K562 (cell line): ENCODE measurements at regions not wholly inside any gene's neighbourhood (a gene's known extent, or its start where the extent isn't known, plus 50 kb on each side); places are given as distances from the start of the nearest gene placed in this dataset.

Source experiments
- BHLHE40 ChIP-seq: IDR thresholded peaks from 2 replicates; pipeline ENCODE4 v1.6.1; 2011; ENCODE audit warnings: low read length, improper control_type of control experiment
- CBX2 ChIP-seq: fragments of 200-600 bp; sonication (generic); IDR thresholded peaks from one replicate; pipeline ENCODE4 v1.6.1; 2012; ENCODE audit warnings: mild to moderate bottlenecking, low read length, inconsistent platforms; ENCODE audit not compliant: insufficient read depth, poor library complexity, severe bottlenecking
- CTCF ChIP-seq, 3 experiments: IDR thresholded peaks in 2 of 3; conservative IDR thresholded peaks in 1 of 3; 2 replicates each; pipeline ENCODE4 v1.5.1; 2011 to 2012; ENCODE audit warnings: low read length in 3 of 3, mild to moderate bottlenecking in 3 of 3, control low read depth in 2 of 3, improper control_type of control experiment in 1 of 3, inconsistent platforms in 1 of 3, low read depth in 1 of 3, mixed read lengths in 1 of 3, moderate library complexity in 1 of 3; ENCODE audit not compliant: insufficient read depth in 2 of 3
- EWSR1 ChIP-seq: fragments of 450-650 bp; IDR thresholded peaks from 2 replicates; pipeline ENCODE4 v1.6.1; 2018; ENCODE audit warnings: borderline replicate concordance, mild to moderate bottlenecking, low read depth, moderate library complexity; ENCODE audit not compliant: partially characterized antibody
- MYBL2 ChIP-seq, 2 experiments: fragments of 450-650 bp in 1 of 2; sonication (generic) in 1 of 2; formaldehyde crosslinking in 1 of 2; IDR thresholded peaks; 2 replicates each; pipeline versions ENCODE4 v1.6.1 to v1.8.1; 2017 to 2022; ENCODE audit warnings: borderline replicate concordance in 1 of 2, inconsistent platforms in 1 of 2, low read depth in 1 of 2, mild to moderate bottlenecking in 1 of 2, missing genetic modification reagents in 1 of 2, moderate library complexity in 1 of 2
- POLR2A ChIP-seq: fragments of 450-650 bp; conservative IDR thresholded peaks from 2 replicates; pipeline ENCODE4 v1.6.1; 2016
- RFX1 ChIP-seq: fragments of 450-650 bp; IDR thresholded peaks from 2 replicates; pipeline ENCODE4 v1.6.1; 2016; ENCODE audit warnings: mild to moderate bottlenecking, moderate library complexity
- TAF1 ChIP-seq: IDR thresholded peaks from 2 replicates; pipeline ENCODE4 v1.6.1; 2011; ENCODE audit warnings: mild to moderate bottlenecking, low read length, moderate library complexity; ENCODE audit not compliant: insufficient read depth, control insufficient read depth, severe bottlenecking; ENCODE audit errors: extremely low read depth
- THRA ChIP-seq: fragments of 450-650 bp; IDR thresholded peaks from 2 replicates; pipeline ENCODE4 v1.6.1; 2017; ENCODE audit warnings: mild to moderate bottlenecking, moderate library complexity
- UBTF ChIP-seq, 2 experiments: IDR thresholded peaks; 2 replicates each; pipeline ENCODE4 v1.6.1; 2012; ENCODE audit warnings: improper control_type of control experiment in 2 of 2, low read depth in 2 of 2, low read length in 2 of 2, borderline replicate concordance in 1 of 2
- YY1 ChIP-seq, 3 experiments: IDR thresholded peaks; 2 replicates each; pipeline ENCODE4 v1.6.1; 2011; ENCODE audit warnings: low read length in 2 of 3, mild to moderate bottlenecking in 2 of 3, moderate library complexity in 2 of 3, borderline replicate concordance in 1 of 3, control low read depth in 1 of 3, low read depth in 1 of 3; ENCODE audit not compliant: insufficient read depth in 3 of 3, insufficient replicate concordance in 2 of 3, control insufficient read depth in 1 of 3, insufficient read length in 1 of 3; ENCODE audit errors: extremely low read depth in 1 of 3
- ZNF140 ChIP-seq: fragments of 250-450 bp; sonication (Bioruptor Pico); IDR thresholded peaks from 2 replicates; pipeline ENCODE4 v1.8.0; 2021; ENCODE audit warnings: moderate library complexity, mild to moderate bottlenecking, inconsistent platforms

DNA sequence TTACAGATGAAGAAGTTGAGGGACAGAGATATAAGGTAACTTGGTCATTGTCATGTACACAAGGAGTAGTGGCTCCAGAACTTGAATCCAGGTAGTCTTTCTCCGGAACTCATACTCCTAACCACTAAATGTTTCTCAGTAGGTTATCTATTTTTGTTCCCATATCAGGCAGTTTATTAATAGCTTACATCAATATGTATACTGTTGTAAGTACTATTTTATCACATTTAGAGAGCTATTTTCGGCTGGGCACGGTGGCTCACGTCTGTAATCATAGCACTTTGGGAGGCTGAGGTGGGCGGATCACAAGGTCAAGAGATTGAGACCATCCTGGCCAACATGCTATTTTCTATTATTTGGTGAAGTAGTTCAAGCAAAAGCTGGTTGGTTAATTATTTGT, 415.6 kb upstream of the FBXO33 start:
- TF ChIP-seq UBTF (IDR thresholded peaks at IDR 0.05; ENCODE audit: borderline replicate concordance in 1 of 2, low read depth in 2 of 2, low read length in 2 of 2) (no peak), POLR2A (no peak), EWSR1 (no peak), RFX1 (no peak), CTCF (IDR thresholded peaks at IDR 0.05 in 2 of 3, conservative IDR thresholded peaks at IDR 0.05 in 1 of 3; ENCODE audit: insufficient read depth in 2 of 3, low read depth in 1 of 3, low read length in 3 of 3) (no peak), YY1 (IDR thresholded peaks at IDR 0.05; ENCODE audit: borderline replicate concordance in 1 of 3, control insufficient read depth in 1 of 3, extremely low read depth in 1 of 3, insufficient read depth in 3 of 3, insufficient read length in 1 of 3, insufficient replicate concordance in 2 of 3, low read depth in 1 of 3, low read length in 2 of 3) (no peak), CBX2 (no peak), THRA (no peak), BHLHE40 (no peak), TAF1 (no peak), MYBL2 (IDR thresholded peaks at IDR 0.05; ENCODE audit: low read depth) (no peak), MYBL2 (CRISPR knock-in tag; IDR thresholded peaks at IDR 0.05; ENCODE audit: borderline replicate concordance) (no peak), ZNF140 (CRISPR knock-in tag) (no peak)
